ENCODE measurements at regions not wholly inside any gene's neighbourhood (a gene's known extent, or its start where the extent isn't known, plus 50 kb on each side); places are given as distances from the start of the nearest gene placed in this dataset.

DNA sequence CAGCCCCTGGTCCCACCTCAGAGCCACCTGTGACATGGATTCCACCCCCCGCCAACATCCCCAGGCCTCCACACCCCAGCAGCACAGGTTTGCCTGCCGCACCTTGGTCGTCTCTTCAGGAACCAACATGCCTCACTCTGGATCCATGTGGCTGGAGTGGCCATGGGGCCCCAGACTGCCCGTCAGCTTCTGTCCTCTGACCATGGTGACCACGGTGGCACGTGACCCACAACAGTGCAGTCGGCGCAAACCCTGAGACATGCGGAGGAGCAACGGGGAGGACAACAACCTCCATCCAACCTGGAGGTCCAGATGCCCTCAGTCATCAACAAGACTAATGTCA lies 85.6 kb downstream of the ANKRD60 start:
- TF ChIP-seq, protein P1, sequence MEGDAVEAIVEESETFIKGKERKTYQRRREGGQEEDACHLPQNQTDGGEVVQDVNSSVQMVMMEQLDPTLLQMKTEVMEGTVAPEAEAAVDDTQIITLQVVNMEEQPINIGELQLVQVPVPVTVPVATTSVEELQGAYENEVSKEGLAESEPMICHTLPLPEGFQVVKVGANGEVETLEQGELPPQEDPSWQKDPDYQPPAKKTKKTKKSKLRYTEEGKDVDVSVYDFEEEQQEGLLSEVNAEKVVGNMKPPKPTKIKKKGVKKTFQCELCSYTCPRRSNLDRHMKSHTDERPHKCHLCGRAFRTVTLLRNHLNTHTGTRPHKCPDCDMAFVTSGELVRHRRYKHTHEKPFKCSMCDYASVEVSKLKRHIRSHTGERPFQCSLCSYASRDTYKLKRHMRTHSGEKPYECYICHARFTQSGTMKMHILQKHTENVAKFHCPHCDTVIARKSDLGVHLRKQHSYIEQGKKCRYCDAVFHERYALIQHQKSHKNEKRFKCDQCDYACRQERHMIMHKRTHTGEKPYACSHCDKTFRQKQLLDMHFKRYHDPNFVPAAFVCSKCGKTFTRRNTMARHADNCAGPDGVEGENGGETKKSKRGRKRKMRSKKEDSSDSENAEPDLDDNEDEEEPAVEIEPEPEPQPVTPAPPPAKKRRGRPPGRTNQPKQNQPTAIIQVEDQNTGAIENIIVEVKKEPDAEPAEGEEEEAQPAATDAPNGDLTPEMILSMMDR (IDR thresholded peaks at IDR 0.05), result no peak
- no peak for TF ChIP-seq POLR2A (IDR thresholded peaks at IDR 0.05)
- TF ChIP-seq EP300 (IDR thresholded peaks at IDR 0.05), result no peak

All from tibial nerve (tissue), 4 donors.